ENCODE measurements at regions not wholly inside any gene's neighbourhood (a gene's known extent, or its start where the extent isn't known, plus 50 kb on each side); places are given as distances from the start of the nearest gene placed in this dataset.

DNA sequence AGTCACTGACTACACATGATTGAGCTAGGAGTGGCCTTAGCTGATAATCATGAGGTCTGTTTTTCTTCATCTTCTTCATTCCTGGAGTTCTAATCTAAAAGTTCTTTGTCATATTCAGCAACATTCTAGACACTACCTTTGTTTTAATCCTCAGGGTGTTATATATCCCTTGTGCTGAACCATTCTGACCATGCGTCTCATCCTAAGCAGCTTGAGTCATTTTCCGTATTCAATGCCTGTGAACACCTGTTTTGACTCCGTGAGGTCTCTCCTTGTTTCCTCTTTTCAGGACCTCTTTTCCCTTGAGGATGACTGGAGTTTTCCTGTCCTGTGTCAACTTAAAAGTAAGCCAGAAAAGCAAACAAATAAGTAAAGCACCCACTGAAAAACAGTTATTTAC is 597.9 kb downstream of the GBA3 start:
- no peak for DNase-seq (ENCODE audit: low read depth)
- no peak for TF ChIP-seq CTCF (IDR thresholded peaks at IDR 0.05; ENCODE audit: insufficient read depth, low read depth, low read length)
- no peak overlapping the region for H3K4me3 ChIP-seq (ENCODE audit: low read depth, low read length)

GRCh38 chr4:23279377-23279986 is 586.7 kb downstream of the GBA3 start:
- H3K4me3 ChIP-seq (ENCODE audit: low read depth, low read length): no peak overlapping the region
- no peak for TF ChIP-seq CTCF (IDR thresholded peaks at IDR 0.05; ENCODE audit: insufficient read depth, low read depth, low read length)
- DNase-seq (ENCODE audit: low read depth): peak; percentile 16

- peak; percentile 4 for DNase-seq (ENCODE audit: low read depth)
- no peak overlapping the region for H3K4me3 ChIP-seq (ENCODE audit: low read depth, low read length)
- no peak for TF ChIP-seq CTCF (IDR thresholded peaks at IDR 0.05; ENCODE audit: insufficient read depth, low read depth, low read length)
Measured at GRCh38 chr4:23278845-23279244, 586.1 kb downstream of the GBA3 start.

GRCh38 chr4:23276076-23276475 is 583.3 kb downstream of the GBA3 start:
- TF ChIP-seq CTCF (IDR thresholded peaks at IDR 0.05; ENCODE audit: insufficient read depth, low read depth, low read length): no peak
- no peak overlapping the region for H3K4me3 ChIP-seq (ENCODE audit: low read depth, low read length)
- DNase-seq (ENCODE audit: low read depth): no peak

- DNase-seq (ENCODE audit: low read depth): no peak
- no peak for TF ChIP-seq CTCF (IDR thresholded peaks at IDR 0.05; ENCODE audit: insufficient read depth, low read depth, low read length)
- no peak overlapping the region for H3K4me3 ChIP-seq (ENCODE audit: low read depth, low read length)
Measured at GRCh38 chr4:23269566-23269965, 576.8 kb downstream of the GBA3 start.

DNA sequence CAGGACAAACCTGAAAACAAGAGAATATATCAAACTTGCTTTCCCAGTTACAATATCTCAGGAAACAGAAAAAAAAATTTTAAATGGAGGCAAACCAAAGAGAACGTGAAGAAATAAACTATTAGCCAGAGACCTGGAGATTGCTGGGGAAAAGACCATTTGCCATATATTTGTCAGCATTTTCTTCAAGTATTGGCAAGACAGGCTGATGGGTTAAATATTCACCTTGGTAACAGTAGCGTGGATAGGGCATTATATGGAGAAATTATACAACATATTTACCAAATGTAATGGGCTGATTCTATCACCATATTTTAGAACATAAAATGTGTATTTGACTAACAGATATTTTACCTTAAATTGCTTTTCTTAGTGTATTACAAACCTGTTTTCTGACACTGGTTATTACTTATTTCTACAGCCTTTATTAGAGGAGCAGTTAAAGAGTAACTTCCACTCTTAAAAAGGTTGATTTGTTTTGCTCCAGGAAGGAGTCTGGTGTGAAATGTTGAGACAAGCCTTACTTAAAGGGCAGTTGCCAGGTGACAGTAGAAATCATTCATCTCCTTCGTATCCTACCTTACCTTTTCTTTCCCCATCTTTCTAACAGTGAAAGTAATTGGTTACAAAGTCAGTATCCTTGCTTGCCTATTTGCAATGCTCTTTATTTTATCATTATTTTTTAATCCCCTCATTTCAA is 575.5 kb downstream of the GBA3 start:
- DNase-seq (ENCODE audit: low read depth): no peak
- no peak overlapping the region for H3K4me3 ChIP-seq (ENCODE audit: low read depth, low read length)
- no peak for TF ChIP-seq CTCF (IDR thresholded peaks at IDR 0.05; ENCODE audit: insufficient read depth, low read depth, low read length)

Measured in fibroblast of villous mesenchyme (primary cell).